ENCODE measurements at regions not wholly inside any gene's neighbourhood (a gene's known extent, or its start where the extent isn't known, plus 50 kb on each side); places are given as distances from the start of the nearest gene placed in this dataset.

DNA sequence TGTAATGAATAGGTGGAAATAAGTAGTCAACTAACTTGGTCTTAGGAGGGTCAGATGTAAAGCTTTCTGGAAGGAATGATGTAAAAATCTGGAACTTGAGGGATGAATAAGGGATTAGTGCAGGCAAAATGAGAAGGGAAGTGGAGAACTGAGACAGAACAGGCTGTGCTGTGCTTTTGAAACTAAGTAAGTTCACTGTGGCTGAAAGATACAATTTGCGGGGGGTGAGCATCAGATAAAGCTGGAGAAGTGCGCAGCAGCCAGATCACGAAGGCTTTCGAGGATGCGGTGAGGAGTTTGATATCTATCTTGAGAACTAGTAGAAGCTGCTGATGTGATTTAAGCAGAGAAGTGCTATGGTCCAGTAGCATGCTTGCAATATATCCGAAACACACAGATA lies 247.8 kb downstream of the RNF144B start:
- H3K27me3 ChIP-seq (replicated peaks; ENCODE audit: insufficient read depth, low read length): no peaks in the 10 kb centered on the region

GRCh38 chr6:18640134-18640533 lies 253.0 kb downstream of the RNF144B start:
- no peak overlapping the region for H3K4me2 ChIP-seq (ENCODE audit: low read depth, low read length)
- no peaks in the 10 kb centered on the region for H4K20me1 ChIP-seq (ENCODE audit: insufficient read depth, low read length)
- H3K4me3 ChIP-seq (ENCODE audit: low read length): no peak overlapping the region
- H3K9me2 ChIP-seq (replicated peaks; ENCODE audit: insufficient read depth, low read length): no peaks in the 10 kb centered on the region
- H3K27ac ChIP-seq (ENCODE audit: low read length): no peak overlapping the region
- DNase-seq: no peak
- no peaks in the 10 kb centered on the region for H3F3A ChIP-seq (ENCODE audit: insufficient read depth, low read length)
- no peaks in the 10 kb centered on the region for H3K4me1 ChIP-seq (ENCODE audit: low read length)
- H3K9me3 ChIP-seq (replicated peaks; ENCODE audit: insufficient read depth, low read length): no peaks in the 10 kb centered on the region
- H3K36me3 ChIP-seq (replicated peaks; ENCODE audit: insufficient read depth, low read length): no peaks in the 10 kb centered on the region
- no peaks in the 10 kb centered on the region for H3K27me3 ChIP-seq (replicated peaks; ENCODE audit: insufficient read depth, low read length)
- no peaks in the 10 kb centered on the region for H3K79me2 ChIP-seq (ENCODE audit: low read length)
- H3K9ac ChIP-seq (ENCODE audit: low read length): no peak overlapping the region
- H2AFZ ChIP-seq (ENCODE audit: low read length): no peak overlapping the region
- TF ChIP-seq EZH2phosphoT487 (IDR thresholded peaks at IDR 0.05; ENCODE audit: low read length) (no peak), CTCF (IDR thresholded peaks at IDR 0.05; ENCODE audit: low read length) (no peak), EZH2 (optimal IDR thresholded peaks at IDR 0.05; ENCODE audit: low read depth, low read length) (no peak)

More for the DNA sequence above, 247.8 kb downstream of the RNF144B start:
- Histone ChIP-seq H3F3A (ENCODE audit: insufficient read depth, low read length) (no peaks in the 10 kb centered on the region), H3K9ac (ENCODE audit: low read length) (no peak overlapping the region), H3K36me3 (replicated peaks; ENCODE audit: insufficient read depth, low read length) (no peaks in the 10 kb centered on the region), H3K9me3 (replicated peaks; ENCODE audit: insufficient read depth, low read length) (no peaks in the 10 kb centered on the region), H3K4me1 (ENCODE audit: low read length) (no peaks in the 10 kb centered on the region), H3K9me2 (replicated peaks; ENCODE audit: insufficient read depth, low read length) (no peaks in the 10 kb centered on the region), H3K4me2 (ENCODE audit: low read depth, low read length) (no peak overlapping the region), H3K4me3 (ENCODE audit: low read length) (no peak overlapping the region), H3K79me2 (ENCODE audit: low read length) (no peaks in the 10 kb centered on the region), H3K27ac (ENCODE audit: low read length) (no peak overlapping the region), H2AFZ (ENCODE audit: low read length) (no peak overlapping the region), H4K20me1 (ENCODE audit: insufficient read depth, low read length) (no peaks in the 10 kb centered on the region)
- no peak for DNase-seq
- TF ChIP-seq EZH2phosphoT487 (IDR thresholded peaks at IDR 0.05; ENCODE audit: low read length) (no peak), EZH2 (optimal IDR thresholded peaks at IDR 0.05; ENCODE audit: low read depth, low read length) (no peak), CTCF (IDR thresholded peaks at IDR 0.05; ENCODE audit: low read length) (no peak)

DNA sequence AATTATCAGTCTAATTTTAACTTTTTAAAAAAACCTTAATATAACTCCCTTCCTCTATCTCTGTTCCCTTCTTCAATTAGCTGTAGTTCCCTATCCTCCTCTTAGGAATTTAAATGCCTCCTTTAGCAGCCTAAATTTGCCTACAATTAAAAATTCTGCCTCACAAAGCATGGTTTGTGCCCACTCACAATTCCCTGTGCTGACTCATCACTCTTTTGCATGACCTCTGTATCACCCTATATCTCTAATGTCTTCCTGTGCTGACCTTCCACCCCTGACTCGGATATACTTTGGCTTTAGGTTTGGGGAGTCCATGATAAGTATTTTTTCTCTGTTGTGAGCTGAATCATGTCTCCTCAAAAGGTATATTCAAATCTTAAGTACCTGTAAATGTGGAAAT lies 253.6 kb downstream of the RNF144B start:
- no peak overlapping the region for H2AFZ ChIP-seq (ENCODE audit: low read length)
- no peak overlapping the region for H3K9ac ChIP-seq (ENCODE audit: low read length)
- no peak overlapping the region for H3K4me3 ChIP-seq (ENCODE audit: low read length)
- H3K4me1 ChIP-seq (ENCODE audit: low read length): no peaks in the 10 kb centered on the region
- no peaks in the 10 kb centered on the region for H3K79me2 ChIP-seq (ENCODE audit: low read length)
- H3K27ac ChIP-seq (ENCODE audit: low read length): no peak overlapping the region
- H3F3A ChIP-seq (ENCODE audit: insufficient read depth, low read length): no peaks in the 10 kb centered on the region
- no peak for TF ChIP-seq EZH2phosphoT487 (IDR thresholded peaks at IDR 0.05; ENCODE audit: low read length)
- no peak for TF ChIP-seq EZH2 (optimal IDR thresholded peaks at IDR 0.05; ENCODE audit: low read depth, low read length)
- TF ChIP-seq CTCF (IDR thresholded peaks at IDR 0.05; ENCODE audit: low read length): no peak
- H3K36me3 ChIP-seq (replicated peaks; ENCODE audit: insufficient read depth, low read length): no peaks in the 10 kb centered on the region
- no peaks in the 10 kb centered on the region for H3K9me2 ChIP-seq (replicated peaks; ENCODE audit: insufficient read depth, low read length)
- no peak overlapping the region for H3K4me2 ChIP-seq (ENCODE audit: low read depth, low read length)
- H3K9me3 ChIP-seq (replicated peaks; ENCODE audit: insufficient read depth, low read length): no peaks in the 10 kb centered on the region
- no peaks in the 10 kb centered on the region for H3K27me3 ChIP-seq (replicated peaks; ENCODE audit: insufficient read depth, low read length)
- DNase-seq: no peak
- H4K20me1 ChIP-seq (ENCODE audit: insufficient read depth, low read length): no peaks in the 10 kb centered on the region

All from MM.1S (cell line).